HG03139 (cell line): ENCODE measurements at regions not wholly inside any gene's neighbourhood (a gene's known extent, or its start where the extent isn't known, plus 50 kb on each side); places are given as distances from the start of the nearest gene placed in this dataset.

Source experiments
- ATAC-seq: cut with Tn5 transposase; IDR thresholded peaks from one replicate; pipeline ENCODE4 v1.9.1; 2021; ENCODE audit not compliant: unreplicated experiment

GRCh38 chr9:81490605-81491331 is 198.6 kb downstream of the TLE1 start:
- no peak for ATAC-seq

DNA sequence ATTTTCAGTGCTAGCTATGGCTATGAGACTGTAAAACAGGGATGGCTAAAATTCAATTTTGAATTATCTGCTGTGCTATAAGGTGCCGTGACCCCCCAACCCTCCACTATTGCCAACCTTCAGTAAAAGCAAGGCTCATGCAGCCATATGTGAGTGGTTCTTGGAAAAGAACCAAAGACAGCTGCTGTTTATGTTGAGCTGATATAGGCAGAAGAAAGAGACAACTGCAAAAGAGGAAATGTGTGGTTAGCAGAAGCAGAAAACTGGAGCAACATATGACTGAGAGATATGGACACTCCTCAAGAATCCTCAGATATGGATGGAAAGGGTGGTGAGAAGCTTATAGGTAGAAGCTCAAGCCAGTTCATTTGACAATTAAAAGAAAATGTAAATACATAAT is 200.3 kb downstream of the TLE1 start:
- ATAC-seq: no peak

- ATAC-seq: no peak
These were observed 208.3 kb downstream of the TLE1 start for GRCh38 chr9:81480828-81481604.

GRCh38 chr9:81479573-81479972 is 209.8 kb downstream of the TLE1 start:
- ATAC-seq: no peak

DNA sequence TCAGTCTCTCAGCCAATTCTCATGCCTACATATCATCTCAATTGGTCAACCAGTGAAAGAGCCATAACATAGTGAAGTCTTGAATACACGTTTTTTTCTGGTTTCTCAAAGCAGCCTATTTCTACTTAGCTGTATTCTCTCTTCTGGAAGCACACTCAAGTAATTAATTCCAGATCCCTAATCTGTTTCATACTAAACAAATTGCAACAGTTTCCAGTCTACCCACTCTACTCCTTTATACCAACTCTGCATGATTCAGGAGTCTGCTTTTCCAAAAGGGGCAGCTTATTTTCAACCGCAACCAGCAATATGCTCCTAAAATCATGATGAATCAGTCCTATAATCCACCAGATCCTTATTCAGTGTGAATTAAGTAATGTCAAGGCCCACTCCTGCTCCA is 211.7 kb downstream of the TLE1 start:
- no peak for ATAC-seq

DNA sequence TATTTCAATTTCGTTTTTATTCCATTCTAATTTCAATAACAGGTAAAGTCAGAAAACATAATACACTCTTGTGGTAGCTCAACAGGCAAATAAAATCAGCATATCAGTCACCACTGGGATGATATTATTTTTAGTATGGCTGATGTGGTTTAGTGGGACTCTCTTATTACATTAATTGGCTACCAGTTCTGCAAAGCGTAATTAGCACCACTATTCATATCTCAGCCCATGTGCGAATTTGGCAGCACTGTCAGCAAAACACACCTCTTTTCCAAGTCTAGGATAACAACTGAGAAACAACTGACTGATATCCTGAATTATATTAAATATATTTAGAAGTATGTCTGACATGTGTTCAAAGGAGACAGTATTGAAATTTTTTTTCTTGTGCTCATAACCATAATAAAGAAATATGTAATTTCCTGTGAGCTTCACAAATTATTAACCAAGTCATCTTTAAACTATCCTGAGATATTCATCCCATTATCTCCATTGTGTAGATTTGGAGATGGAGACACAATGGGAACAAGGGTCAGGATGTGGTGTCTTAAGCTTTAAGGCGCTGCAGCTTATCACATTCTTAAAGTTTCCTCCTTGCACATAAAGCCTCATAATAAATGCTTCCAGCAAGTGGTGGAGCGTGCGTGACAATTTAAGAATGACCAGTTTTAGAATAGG is 212.4 kb downstream of the TLE1 start:
- no peak for ATAC-seq

DNA sequence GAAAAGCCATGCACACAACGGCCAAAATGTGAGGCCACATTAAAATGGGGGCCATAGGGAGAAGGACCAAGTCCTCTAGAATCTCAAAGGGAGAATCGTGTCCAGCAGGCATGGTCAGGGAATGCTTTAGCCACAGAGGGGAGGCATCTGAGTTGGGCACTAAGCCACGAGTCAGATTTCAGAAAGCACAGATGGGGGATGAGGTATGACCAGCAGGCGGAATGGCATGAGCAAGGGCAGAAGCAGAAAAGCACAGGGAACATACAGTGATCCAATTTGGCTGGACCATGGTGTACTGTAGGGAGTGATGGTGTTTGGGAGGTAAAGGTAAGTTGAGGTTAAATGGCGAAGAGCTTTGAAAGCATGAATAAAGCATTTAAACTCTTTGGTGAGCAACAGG is 214.6 kb downstream of the TLE1 start:
- no peak for ATAC-seq

GRCh38 chr9:81474125-81474524 is 215.2 kb downstream of the TLE1 start:
- no peak for ATAC-seq

DNA sequence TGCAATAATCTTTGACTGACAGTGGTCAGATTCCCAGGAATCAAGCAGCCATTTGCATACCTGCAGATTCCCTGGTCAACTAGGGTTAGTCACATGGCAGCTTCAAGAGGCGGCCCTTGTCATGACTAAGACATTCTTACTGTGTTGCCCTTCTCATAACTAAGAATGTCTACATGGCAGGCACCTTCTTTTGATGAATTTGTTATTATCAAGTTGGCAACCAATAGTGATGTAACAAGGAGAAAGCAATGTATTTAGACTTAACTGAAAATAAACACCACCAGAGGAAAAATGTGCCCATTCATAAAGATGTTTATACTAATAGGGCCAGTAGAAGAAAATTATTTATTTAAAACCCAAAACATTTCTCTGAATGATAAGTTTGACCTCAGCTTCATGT is 215.6 kb downstream of the TLE1 start:
- ATAC-seq: no peak

DNA sequence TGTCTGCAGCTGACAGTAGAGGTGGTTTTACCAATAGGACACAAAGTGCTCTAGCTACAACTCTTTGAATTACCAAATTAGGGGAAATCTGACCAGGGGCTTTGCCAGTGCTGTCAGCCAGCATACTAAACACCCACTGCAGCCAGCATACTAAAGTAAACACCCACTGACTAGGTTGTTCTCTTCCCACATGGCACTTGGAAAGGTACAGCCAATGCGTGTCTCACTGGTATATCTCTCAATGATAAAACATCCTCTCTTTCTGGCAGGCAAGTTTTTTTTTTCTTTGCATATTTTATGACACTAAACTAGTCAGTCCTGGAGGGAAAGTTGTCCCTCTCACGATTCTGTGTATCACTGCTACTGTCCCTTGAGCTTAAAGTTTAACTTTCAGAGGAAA is 216.1 kb downstream of the TLE1 start:
- no peak for ATAC-seq

DNA sequence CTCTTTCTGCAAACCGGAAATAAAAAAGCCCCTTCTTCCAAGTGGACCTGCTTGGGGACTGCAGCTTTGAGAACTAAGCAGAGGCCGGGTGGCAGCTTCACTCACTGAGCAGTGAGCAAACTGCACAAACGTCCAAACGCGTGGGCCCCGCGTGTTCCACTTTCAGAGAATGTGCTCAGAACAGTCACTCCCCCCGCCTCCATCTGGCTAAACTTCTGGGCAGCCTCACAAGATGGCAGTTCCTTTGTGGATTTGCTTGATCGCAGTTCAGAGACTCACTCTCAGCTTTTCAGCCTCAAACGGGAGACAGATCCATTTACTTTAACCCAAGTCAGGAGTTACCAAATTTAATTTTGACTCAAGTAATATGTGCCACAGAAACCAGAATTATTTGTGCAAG is 216.6 kb downstream of the TLE1 start:
- no peak for ATAC-seq

- no peak for ATAC-seq
These were observed 218.5 kb downstream of the TLE1 start for GRCh38 chr9:81470864-81471263.

DNA sequence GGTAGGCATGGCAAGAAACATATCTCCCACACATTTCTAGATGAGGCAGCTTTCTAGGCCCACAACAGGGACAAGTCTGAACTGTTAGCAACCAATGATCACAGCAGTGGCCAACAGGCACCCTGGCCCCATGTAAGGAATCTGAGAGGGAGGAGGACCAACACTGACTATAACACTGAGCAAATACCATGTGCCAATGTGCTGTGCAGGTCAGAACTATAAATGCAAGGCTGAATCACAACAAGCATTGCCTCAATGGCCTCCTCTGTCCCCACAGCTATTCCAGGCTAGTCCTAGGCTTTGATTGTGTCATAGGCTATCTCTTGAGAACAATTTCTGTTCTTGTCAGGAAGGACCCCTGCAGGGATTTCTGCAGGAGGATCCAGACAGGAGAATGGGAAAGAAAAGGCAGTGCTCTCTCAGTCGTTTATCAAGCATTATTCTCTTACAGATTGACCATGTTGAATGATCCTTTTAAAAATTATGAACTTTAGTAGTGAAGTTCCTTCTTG is 221.2 kb downstream of the TLE1 start:
- no peak for ATAC-seq

DNA sequence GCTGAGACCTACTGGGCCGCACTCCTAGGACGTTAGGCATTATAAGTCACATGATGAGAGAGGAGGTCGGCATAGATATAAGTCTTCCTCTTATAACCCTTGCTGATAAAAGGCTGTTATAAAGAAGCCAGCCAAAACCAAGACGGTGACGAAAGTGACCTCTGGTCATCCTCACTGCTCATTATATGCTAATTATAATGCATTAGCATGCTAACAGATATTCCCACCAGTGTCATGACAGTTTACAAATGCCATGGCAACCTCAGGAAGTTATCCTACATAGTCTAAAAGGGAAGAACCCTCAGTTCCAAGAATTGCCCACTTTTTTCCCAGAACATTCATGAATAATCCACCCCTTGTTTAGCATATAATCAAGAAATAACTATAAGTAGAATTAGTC is 222.4 kb downstream of the TLE1 start:
- ATAC-seq: no peak

DNA sequence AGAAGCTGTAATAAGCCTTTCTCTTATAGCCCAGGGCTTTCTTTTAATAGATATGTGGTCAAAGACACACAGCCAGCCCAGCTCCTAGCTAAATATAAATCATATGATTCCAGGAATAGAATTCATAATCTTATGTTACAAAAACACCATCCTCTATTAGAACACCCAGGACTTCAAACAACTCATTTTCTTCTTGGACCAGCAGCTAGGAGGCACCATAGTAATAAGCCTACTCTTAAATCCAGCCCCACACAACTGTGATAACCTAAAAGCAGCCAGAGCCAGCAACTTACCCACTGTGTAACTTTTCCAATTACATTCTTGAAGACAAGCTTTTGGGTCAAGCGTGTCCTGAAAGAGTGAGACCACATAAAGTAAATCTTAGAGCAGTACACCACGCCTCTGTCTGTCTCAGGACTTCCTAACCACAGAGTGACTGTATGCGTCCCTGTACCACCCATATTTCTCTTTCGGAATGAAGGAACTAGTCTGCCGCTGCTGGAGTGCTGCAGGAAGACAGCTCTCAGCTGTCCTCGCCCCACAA is 223.8 kb downstream of the TLE1 start:
- ATAC-seq: no peak

DNA sequence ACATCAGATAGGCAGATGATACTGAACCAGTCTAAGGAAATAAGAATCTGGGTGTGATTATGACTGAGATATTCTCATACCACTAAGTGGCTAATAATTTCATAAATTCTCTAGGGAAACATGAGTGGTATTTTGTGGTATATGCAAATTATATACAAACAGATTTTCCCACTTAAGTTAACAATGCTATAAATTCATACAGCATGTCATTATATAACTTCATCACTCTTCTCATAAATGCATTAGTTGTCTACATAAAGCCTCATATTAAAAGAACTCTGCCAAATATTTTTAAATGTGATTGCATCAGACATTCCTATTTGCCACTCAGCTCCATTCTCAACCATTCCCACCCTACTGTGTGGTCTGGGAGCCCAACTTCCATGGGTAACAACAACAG is 226.5 kb downstream of the TLE1 start:
- ATAC-seq: no peak

GRCh38 chr9:81461196-81461595 is 228.2 kb downstream of the TLE1 start:
- no peak for ATAC-seq

DNA sequence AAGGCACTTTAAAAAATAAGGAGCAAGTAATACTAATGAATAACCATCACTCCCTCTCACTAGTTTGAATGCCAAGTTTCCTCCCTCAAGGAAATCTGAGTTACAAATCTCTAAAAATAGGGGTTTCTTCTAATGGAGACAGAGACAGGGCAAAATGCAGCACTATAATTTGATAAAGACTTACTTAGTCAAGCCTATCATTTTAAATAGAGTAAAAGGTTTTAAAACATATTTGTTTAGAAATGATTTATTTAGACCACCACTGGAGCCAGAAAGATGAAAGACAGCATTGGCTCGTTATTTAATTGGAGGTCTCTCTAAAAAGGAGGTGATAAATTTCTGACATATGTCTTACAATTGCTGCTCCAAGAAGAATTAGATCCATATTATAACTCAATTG is 228.7 kb downstream of the TLE1 start:
- no peak for ATAC-seq

DNA sequence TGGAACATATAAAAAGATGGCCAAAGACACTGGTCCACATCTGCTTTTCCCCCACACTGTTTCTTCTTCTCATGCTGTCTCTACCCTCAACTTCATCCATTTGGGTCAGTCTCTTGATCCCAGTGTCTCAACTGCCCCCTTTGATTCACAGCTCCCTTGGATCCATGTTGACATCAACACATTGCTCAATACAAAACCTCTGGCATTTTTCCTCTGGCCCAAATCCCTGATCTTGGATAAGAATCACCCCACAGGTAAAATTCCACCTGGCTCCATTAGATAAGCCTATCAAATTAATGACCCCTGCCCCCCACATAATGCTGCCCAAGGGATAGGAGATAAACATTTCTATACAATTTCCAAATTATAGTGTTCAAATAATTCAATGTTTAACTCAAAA is 229.8 kb downstream of the TLE1 start:
- ATAC-seq: no peak

DNA sequence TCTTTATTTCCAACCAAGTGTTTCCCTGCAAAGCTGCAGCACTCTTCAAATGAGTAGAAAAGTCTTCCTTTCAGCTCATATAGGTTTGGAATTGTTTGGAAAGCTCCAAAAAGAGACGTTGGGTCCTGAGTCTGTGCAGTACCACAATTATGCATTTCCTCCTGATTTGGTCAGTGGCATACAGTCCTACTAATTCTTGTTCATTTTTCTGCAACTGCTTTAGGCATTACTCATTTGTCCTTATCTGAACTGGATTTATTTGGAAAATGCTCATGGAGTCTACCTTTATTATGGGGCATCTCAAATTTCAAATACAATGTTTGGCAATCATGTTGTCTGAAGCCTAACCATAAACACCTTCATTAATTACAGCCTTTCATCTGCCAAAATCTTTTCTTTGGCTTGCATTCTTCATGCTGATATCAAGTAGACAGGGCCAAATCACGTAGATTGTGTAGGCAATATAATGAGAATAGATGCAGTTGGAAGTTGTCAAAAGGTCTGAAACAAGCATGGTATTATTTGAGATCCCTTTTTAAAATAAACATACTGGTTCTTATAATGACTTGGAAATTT is 232.8 kb downstream of the TLE1 start:
- no peak for ATAC-seq
